OCI-LY3 (cell line): ENCODE measurements at regions not wholly inside any gene's neighbourhood (a gene's known extent, or its start where the extent isn't known, plus 50 kb on each side); places are given as distances from the start of the nearest gene placed in this dataset.

Experiments
- CTCF ChIP-seq: fragments of 200-600, 300-600 bp; sonication (generic); IDR thresholded peaks from 2 replicates; pipeline ENCODE4 v1.5.1; 2014; ENCODE audit warnings: antibody characterized with exemption, low read length, low read depth
- EZH2phosphoT487 ChIP-seq: fragments of 200-600 bp; shearing (Covaris generic); IDR thresholded peaks from 2 replicates; pipeline ENCODE4 v1.6.1; 2018; ENCODE audit warnings: antibody characterized with exemption, mixed run types, low read depth

DNA sequence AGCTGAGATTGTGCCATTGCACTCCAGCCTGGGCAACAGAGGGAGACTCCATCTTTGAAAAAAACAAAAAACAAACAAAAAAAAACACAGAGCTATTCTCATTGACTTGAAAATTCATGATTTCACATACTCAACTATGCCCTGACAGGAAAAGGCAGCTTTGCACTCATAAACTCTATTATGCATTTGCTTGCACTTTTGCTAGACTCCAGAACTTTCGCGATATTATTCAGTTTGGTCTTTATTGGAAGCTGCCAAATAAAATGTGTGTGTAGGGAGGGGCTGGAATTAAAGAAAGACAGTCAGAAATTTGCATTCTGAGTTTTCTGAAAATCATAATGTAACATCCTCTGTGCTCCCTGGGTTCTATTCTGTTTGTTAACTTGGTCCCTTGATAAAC lies 635.1 kb upstream of the KLF12 start:
- no peak for TF ChIP-seq CTCF
- no peak for TF ChIP-seq EZH2phosphoT487
